HG03354 (cell line): ENCODE measurements at regions not wholly inside any gene's neighbourhood (a gene's known extent, or its start where the extent isn't known, plus 50 kb on each side); places are given as distances from the start of the nearest gene placed in this dataset.

ENCODE experiments used
- ATAC-seq: cut with Tn5 transposase; IDR thresholded peaks from one replicate; pipeline ENCODE4 v1.9.1; 2021; ENCODE audit warnings: mild to moderate bottlenecking; ENCODE audit not compliant: unreplicated experiment, poor library complexity, severe bottlenecking

GRCh38 chr18:22102953-22103646, 66.3 kb upstream of the GATA6 start:
- ATAC-seq: no peak

DNA sequence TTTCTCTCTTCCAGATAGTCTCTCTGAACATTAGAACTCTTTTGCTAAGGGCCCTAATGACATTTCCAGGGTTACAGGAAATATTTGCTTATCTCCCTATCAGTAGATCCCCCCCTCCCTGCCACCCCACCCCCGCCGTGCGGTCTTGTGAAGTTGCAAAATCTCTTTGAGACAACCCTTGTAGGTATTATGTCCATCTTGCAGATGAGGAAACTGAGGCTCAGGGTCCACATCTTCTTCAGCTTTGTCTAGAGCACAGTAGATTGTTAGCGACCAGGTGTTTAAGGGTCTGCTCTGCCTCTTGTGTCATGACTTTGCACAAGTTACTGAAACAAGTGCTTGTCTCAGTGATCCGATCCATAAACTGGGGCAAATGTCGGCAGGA, 65.8 kb upstream of the GATA6 start:
- ATAC-seq: no peak

DNA sequence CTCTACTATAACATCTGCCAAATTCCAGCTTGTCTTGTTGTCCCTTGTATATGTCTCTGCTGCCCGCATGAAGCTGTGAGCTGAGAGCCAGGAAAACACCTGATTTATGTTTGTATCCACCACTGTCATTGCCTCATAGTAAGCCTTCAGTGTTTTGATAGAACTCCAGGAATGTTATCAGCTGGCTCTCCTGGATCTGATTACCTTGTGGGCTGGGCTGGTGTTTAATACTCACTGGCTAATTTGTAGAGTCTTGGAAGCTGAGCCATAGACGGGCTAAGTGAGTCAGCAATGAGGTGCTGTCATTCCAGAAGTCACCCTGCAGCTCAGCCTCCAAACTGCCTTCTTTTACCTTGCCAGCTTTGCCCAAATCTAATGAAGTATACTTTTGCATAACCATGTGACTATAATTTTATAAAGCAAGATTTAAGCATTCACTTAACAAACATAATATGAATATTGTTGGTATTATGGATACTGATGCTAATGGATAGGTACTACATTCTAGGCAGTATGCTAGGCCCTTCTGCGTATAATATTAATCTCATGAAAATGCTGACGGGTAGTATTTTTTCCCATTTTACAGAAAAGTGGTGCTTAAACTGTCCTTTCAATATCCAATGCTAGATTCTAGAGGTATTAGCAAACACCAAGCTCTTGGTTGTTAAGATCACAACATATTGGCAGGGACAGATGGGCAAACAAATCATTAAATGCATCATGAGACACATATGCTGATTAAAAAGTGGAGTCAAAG, 62.7 kb upstream of the GATA6 start:
- ATAC-seq: no peak

DNA sequence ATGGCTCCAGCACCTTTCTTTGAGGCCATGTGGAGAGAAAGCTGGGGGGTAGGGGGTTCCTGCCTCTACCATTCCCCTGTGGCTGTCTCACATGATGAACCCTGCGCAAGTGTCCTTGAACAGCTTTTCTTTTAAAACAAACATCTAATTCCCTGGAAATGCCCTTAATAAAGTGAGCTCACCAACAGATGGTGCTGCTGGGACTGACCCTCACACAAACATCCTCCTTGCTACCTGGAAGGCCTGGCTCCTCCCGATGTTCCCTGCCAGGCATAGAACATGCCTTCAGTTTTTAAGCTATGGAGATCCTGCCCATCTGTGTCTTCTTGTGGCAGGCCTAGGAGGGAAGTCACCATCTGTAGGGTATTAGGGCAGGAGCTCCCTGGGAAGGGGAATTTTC, 60.7 kb upstream of the GATA6 start:
- no peak for ATAC-seq

DNA sequence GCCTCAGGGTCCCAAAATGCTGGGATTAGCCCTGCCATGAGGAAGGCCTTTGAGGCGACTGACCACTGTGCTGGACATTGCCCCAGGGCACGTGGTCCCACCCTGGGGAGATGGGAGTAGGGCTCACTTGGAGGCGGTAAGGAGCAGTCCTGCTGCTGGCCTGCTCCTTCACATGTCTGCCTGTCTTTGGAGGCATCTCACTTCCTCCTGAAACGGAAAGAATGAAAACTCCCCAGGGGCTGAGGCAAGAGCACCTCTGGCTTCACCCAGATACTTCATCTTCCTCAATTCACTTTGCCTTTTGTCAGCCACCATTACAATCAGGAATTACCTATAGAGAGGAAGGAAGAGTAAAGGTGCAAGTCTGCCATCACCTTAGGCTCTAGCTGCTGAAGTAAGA, 59.9 kb upstream of the GATA6 start:
- no peak for ATAC-seq

DNA sequence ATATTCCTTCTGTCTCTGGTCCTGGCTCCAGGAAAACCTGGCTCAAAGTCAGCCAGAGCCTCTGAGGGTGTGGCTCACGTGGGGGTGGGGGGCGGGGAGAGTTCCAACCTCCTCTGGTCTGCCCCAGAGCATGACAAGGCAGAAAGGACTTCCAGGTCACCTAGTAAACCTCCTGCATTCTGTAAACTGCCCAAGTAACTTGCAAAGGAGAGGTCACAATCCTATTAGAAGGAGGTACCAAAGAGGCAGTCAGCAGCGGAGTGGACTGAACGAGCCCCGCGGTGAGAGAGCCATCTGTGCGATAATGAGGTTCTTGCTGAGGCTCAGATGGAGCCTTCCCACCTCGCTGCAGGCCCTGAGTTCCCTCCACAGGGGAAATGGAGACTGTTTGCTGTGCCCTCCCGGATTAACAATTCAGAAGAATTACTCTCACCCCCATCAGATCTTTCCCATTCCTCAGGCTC, 58.9 kb upstream of the GATA6 start:
- ATAC-seq: no peak

GRCh38 chr18:22112215-22112614, 57.2 kb upstream of the GATA6 start:
- no peak for ATAC-seq

DNA sequence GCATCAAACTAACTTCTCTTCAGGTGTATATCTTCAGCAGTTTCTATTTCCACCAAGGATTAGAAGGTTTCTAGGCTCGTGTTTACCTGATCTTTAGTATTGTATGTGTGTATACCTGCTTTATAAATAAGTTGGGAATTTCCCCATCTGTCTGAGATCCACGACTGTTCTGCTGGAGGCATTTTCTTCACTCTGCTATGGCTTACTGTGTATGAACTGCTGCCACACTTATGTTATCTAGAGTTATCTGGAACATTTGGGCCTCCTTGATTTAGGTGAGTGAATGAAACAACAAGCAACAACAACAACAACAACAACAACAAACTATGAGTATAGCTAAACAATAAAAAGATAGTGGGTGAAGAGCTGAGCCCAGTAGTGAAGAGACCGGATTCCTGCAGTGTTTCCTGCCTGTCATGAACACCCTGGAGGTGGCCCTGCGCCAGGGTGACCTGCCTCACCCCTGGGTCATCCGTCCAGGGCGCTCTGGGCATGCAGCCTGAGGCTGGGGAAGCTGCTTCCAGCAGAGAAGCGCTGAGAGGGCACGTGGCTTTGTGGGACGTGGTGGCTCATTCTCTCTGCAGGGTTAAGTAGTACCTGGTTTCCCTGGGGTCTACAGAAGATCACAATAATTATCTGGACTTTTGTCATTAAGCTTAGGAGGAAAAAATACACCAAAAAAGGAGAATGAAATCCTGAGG, 56.1 kb upstream of the GATA6 start:
- no peak for ATAC-seq

GRCh38 chr18:22114526-22115321, 54.7 kb upstream of the GATA6 start:
- ATAC-seq: no peak

- ATAC-seq: no peak
Measured at GRCh38 chr18:22115573-22115972, 53.8 kb upstream of the GATA6 start.
